Fibroblast of skin of right biceps (primary cell): ENCODE measurements at regions not wholly inside any gene's neighbourhood (a gene's known extent, or its start where the extent isn't known, plus 50 kb on each side); places are given as distances from the start of the nearest gene placed in this dataset.
"Not testable (repeated sequence)": the region's sequence is repeated elsewhere in the genome, so short reads cannot be mapped to it uniquely, and the experiment has no call there.

ENCODE experiments used
- DNase-seq: peaks from one replicate; pipeline ENCODE4 v3.0.0-alpha.2; 2013

DNA sequence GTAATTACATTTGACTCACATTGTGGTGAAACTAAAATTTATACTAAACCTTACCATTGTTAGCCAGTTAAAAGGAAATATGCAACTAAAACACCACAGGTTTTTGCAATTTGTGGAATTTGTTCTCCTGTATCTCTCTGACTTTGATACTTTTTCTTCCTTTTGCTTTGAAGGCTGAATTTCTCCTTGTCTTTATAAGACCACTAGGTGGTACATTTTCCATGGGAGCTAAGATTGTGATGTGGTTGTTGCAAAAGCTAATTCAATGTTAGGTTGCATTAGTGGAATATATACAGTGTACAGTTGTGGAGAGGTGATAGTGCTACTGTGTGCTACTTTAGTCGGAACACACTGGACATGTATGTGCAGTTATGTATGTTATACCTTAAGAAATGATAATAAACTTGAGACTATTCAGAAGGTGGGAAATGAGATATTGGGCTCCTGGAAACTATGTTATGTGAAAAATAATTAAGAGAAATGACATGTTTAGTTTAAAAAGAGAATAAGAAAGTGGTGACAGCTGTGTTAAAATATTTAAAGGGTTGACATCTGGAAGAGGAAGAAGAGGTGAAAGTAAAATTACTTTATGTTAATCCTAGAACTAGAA, 70.3 kb downstream of the ARL9 start:
- DNase-seq = peak; percentile 41

DNA sequence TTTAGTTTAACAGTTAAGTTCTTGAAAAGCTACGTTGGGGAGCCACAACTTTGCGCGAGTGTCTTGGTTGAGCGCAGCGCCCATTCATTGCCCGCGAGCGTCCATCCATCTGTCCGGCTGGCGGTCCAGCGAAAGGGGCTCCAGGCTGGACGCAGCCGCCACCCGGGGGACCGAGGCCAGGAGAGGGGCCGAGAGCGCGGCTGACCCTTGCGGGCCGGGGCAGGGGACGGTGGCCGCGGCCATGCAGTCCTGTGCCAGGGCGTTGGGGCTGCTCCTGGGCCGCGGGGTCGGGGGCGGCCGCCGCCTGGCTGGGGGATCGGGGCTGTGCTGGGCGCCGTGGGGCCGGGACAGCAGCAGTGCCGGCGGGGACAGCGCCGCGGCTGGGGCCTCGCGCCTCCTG, 86.8 kb downstream of the ARL9 start:
- not testable (repeated sequence) for DNase-seq
